Esophagus muscularis mucosa (tissue), 4 donors: ENCODE measurements at regions not wholly inside any gene's neighbourhood (a gene's known extent, or its start where the extent isn't known, plus 50 kb on each side); places are given as distances from the start of the nearest gene placed in this dataset.

Experiments used
- EP300 ChIP-seq: sonication (generic); formaldehyde crosslinking; IDR thresholded peaks from one replicate; pipeline ENCODE4 v1.6.1; 2017; ENCODE audit warnings: antibody characterized with exemption
- POLR2A ChIP-seq: fragments of 450-650 bp; IDR thresholded peaks from one replicate; pipeline ENCODE4 v1.6.1; 2017; ENCODE audit warnings: antibody characterized with exemption, moderate library complexity, mild to moderate bottlenecking, low read depth
- POLR2AphosphoS5 ChIP-seq, 2 donors: sonication (generic); formaldehyde crosslinking; IDR thresholded peaks; one replicate each; pipeline ENCODE4 v1.6.1; 2017; ENCODE audit warnings: antibody characterized with exemption in 2 of 2
- TF ChIP-seq, protein P1 (sequence below), 3 experiments: fragments of 200-600 bp in 2 of 3; fragments of 450-650 bp in 1 of 3; sonication (generic) in 2 of 3; IDR thresholded peaks; one replicate each; pipeline ENCODE4 v1.5.1; 2017 to 2019; ENCODE audit warnings: antibody characterized with exemption in 3 of 3, mild to moderate bottlenecking in 2 of 3, moderate library complexity in 1 of 3

DNA sequence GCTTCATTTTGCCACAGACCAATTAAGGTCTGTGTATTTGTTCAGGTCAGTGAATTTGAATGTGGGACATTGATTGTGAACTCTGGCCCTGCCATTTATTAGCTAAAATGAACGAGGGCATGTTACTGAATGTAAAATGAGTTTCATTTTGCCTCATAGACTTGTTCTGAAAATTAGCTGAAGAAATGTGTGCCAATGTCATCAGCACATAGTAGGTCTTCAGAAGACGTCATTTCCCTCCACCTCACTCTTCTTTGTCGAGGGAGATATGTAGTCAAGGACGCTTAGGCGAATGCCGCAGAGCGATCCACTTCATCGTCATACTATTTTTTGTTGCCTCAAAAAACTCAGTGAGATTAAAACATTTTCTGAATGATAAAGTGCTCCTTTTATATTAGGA lies 291.7 kb downstream of the SMOC2 start:
- TF ChIP-seq, protein P1, sequence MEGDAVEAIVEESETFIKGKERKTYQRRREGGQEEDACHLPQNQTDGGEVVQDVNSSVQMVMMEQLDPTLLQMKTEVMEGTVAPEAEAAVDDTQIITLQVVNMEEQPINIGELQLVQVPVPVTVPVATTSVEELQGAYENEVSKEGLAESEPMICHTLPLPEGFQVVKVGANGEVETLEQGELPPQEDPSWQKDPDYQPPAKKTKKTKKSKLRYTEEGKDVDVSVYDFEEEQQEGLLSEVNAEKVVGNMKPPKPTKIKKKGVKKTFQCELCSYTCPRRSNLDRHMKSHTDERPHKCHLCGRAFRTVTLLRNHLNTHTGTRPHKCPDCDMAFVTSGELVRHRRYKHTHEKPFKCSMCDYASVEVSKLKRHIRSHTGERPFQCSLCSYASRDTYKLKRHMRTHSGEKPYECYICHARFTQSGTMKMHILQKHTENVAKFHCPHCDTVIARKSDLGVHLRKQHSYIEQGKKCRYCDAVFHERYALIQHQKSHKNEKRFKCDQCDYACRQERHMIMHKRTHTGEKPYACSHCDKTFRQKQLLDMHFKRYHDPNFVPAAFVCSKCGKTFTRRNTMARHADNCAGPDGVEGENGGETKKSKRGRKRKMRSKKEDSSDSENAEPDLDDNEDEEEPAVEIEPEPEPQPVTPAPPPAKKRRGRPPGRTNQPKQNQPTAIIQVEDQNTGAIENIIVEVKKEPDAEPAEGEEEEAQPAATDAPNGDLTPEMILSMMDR (IDR thresholded peaks at IDR 0.05): no peak
- TF ChIP-seq EP300: no peak
- TF ChIP-seq POLR2AphosphoS5 (IDR thresholded peaks at IDR 0.05): no peak
- TF ChIP-seq POLR2A: no peak
